H1 (cell line): ENCODE measurements at regions not wholly inside any gene's neighbourhood (a gene's known extent, or its start where the extent isn't known, plus 50 kb on each side); places are given as distances from the start of the nearest gene placed in this dataset.

Source experiments
- CTCF ChIA-PET: fragments of 300-600 bp; sonication (Branson Sonifier 250); formaldehyde crosslinking; loops from one replicate; lab custom pipeline; 2021; ENCODE audit not compliant: partially characterized antibody; lab: Charles Lee
- POLR2A ChIA-PET: fragments of 300-600 bp; sonication (Branson Sonifier 250); formaldehyde crosslinking; loops from one replicate; lab custom pipeline; 2021; ENCODE audit warnings: inconsistent platforms; ENCODE audit not compliant: partially characterized antibody; lab: Charles Lee
- DNase-seq, 2 experiments: peaks; one replicate each; pipeline versions ENCODE4 v3.0.0 to v3.0.0-alpha.2; 2010 to 2022; ENCODE audit warnings: low spot score in 2 of 2, low read depth in 1 of 2, mixed read lengths in 1 of 2
- FAIRE-seq: peaks from 2 replicates; lab custom pipeline; 2011; peaks lifted over from hg19 to GRCh38; lab: Jason Lieb, UNC
- H2AFZ ChIP-seq: 2 replicates; pipeline ENCODE4 v1.8.1; 2012; ENCODE audit warnings: low read length, inconsistent platforms
- H2AK5ac ChIP-seq: 2 replicates; pipeline ENCODE4 v1.6.1; 2013; ENCODE audit warnings: low read depth, low read length
- H2BK120ac ChIP-seq: replicated peaks from 2 replicates; pipeline ENCODE3; 2013; ENCODE audit warnings: low read depth, low read length, inconsistent platforms
- H2BK12ac ChIP-seq: 2 replicates; pipeline ENCODE4 v1.6.1; 2013; ENCODE audit warnings: low read depth, low read length
- H2BK15ac ChIP-seq: 2 replicates; pipeline ENCODE4 v1.6.1; 2013; ENCODE audit warnings: low read length
- H2BK20ac ChIP-seq: 2 replicates; pipeline ENCODE4 v1.6.1; 2013; ENCODE audit warnings: low read length
- H2BK5ac ChIP-seq: 2 replicates; pipeline ENCODE4 v1.6.1; 2013; ENCODE audit warnings: low read depth, low read length
- H3K14ac ChIP-seq: 2 replicates; pipeline ENCODE4 v1.6.1; 2013; ENCODE audit warnings: inconsistent platforms; ENCODE audit not compliant: insufficient read length
- H3K18ac ChIP-seq: 2 replicates; pipeline ENCODE4 v1.6.1; 2013; ENCODE audit warnings: low read length; ENCODE audit errors: extremely low read depth
- H3K23ac ChIP-seq: 2 replicates; pipeline ENCODE4 v1.6.1; 2013; ENCODE audit warnings: inconsistent platforms; ENCODE audit not compliant: insufficient read length
- H3K23me2 ChIP-seq: 2 replicates; pipeline ENCODE4 v1.6.1; 2013; ENCODE audit warnings: low read depth, low read length
- H3K27ac ChIP-seq: 2 replicates; pipeline ENCODE4 v1.6.1; 2011; ENCODE audit warnings: low read depth, low read length, inconsistent platforms
- H3K27me3 ChIP-seq, 4 experiments: replicated peaks in 1 of 4; 1 replicate in 1 of 4; 2 replicates in 3 of 4; pipeline versions ENCODE4 v1.6.1 to v1.8.1; 2011 to 2013; ENCODE audit warnings: low read length in 3 of 4, mild to moderate bottlenecking in 3 of 4, inconsistent platforms in 2 of 4, mixed read lengths in 2 of 4, moderate library complexity in 1 of 4; ENCODE audit not compliant: control insufficient read depth in 3 of 4, insufficient read depth in 3 of 4; ENCODE audit errors: extremely low read depth in 1 of 4
- H3K36me3 ChIP-seq, 4 experiments: 2 replicates each; pipeline versions ENCODE4 v1.6.1 to v1.8.1; 2011 to 2013; ENCODE audit warnings: mild to moderate bottlenecking in 4 of 4, low read length in 3 of 4, moderate library complexity in 2 of 4, control low read depth in 1 of 4, inconsistent platforms in 1 of 4; ENCODE audit not compliant: insufficient read depth in 4 of 4, control insufficient read depth in 2 of 4
- H3K4ac ChIP-seq: replicated peaks from 2 replicates; pipeline ENCODE3; 2013; ENCODE audit warnings: low read length, low read depth, mixed read lengths, inconsistent platforms; ENCODE audit not compliant: insufficient read length
- H3K4me1 ChIP-seq, 4 experiments: replicated peaks in 1 of 4; 1 replicate in 1 of 4; 2 replicates in 3 of 4; pipeline versions ENCODE4 v1.6.1 to v1.8.1; 2011 to 2013; ENCODE audit warnings: low read length in 3 of 4, inconsistent platforms in 2 of 4, mixed read lengths in 1 of 4; ENCODE audit not compliant: insufficient read depth in 4 of 4, control insufficient read depth in 3 of 4
- H3K4me2 ChIP-seq, 2 experiments: 2 replicates each; pipeline versions ENCODE4 v1.6.1 to v1.8.1; 2011 to 2013; ENCODE audit warnings: low read depth in 2 of 2, low read length in 2 of 2, control low read depth in 1 of 2, inconsistent platforms in 1 of 2, mild to moderate bottlenecking in 1 of 2; ENCODE audit not compliant: insufficient read depth in 1 of 2
- H3K4me3 ChIP-seq, 4 experiments: fragments of 200-600, 300-600 bp in 1 of 4; sonication (generic), shearing (Covaris generic), sonication (Bioruptor Twin) in 1 of 4; 2 replicates each; pipeline versions ENCODE4 v1.5.1 to v1.8.1; 2011 to 2016; ENCODE audit warnings: low read length in 4 of 4, low read depth in 3 of 4, control low read depth in 2 of 4, inconsistent platforms in 2 of 4, mild to moderate bottlenecking in 2 of 4, mixed read lengths in 1 of 4, moderate library complexity in 1 of 4; ENCODE audit not compliant: insufficient read depth in 2 of 4; ENCODE audit errors: extremely low read depth in 1 of 4
- H3K56ac ChIP-seq: replicated peaks from 2 replicates; pipeline ENCODE3; 2013; ENCODE audit warnings: low read depth, mild to moderate bottlenecking, mixed read lengths, low read length, inconsistent platforms; ENCODE audit not compliant: insufficient read length
- H3K79me1 ChIP-seq: 2 replicates; pipeline ENCODE4 v1.6.1; 2013; ENCODE audit warnings: low read depth, low read length, control low read depth
- H3K79me2 ChIP-seq, 2 experiments: 2 replicates each; pipeline versions ENCODE4 v1.6.1 to v1.8.1; 2012 to 2013; ENCODE audit warnings: low read length in 2 of 2, mild to moderate bottlenecking in 2 of 2, inconsistent platforms in 1 of 2; ENCODE audit not compliant: insufficient read depth in 2 of 2, control insufficient read depth in 1 of 2
- H3K9ac ChIP-seq, 4 experiments: replicated peaks in 1 of 4; 1 replicate in 1 of 4; 2 replicates in 3 of 4; pipeline versions ENCODE4 v1.6.1 to v1.8.1; 2011 to 2013; ENCODE audit warnings: low read depth in 3 of 4, low read length in 3 of 4, control low read depth in 2 of 4, mild to moderate bottlenecking in 2 of 4, moderate library complexity in 2 of 4, inconsistent platforms in 1 of 4; ENCODE audit errors: extremely low read depth in 1 of 4
- H3K9me3 ChIP-seq, 2 experiments: 2 replicates each; pipeline versions ENCODE4 v1.6.1 to v1.8.1; 2012 to 2013; ENCODE audit warnings: mild to moderate bottlenecking in 2 of 2, moderate library complexity in 2 of 2, control low read depth in 1 of 2, inconsistent platforms in 1 of 2, low read depth in 1 of 2, low read length in 1 of 2, mixed read lengths in 1 of 2; ENCODE audit not compliant: insufficient read depth in 2 of 2
- H4K20me1 ChIP-seq, 2 experiments: replicated peaks in 1 of 2; 2 replicates each; pipeline versions ENCODE3 to v1.8.1; 2011 to 2013; ENCODE audit warnings: inconsistent platforms in 2 of 2, low read length in 2 of 2, mild to moderate bottlenecking in 1 of 2; ENCODE audit not compliant: insufficient read depth in 2 of 2, control insufficient read depth in 1 of 2
- H4K5ac ChIP-seq: 2 replicates; pipeline ENCODE4 v1.6.1; 2013; ENCODE audit warnings: low read length, low read depth, mixed read lengths, inconsistent platforms; ENCODE audit not compliant: insufficient read length
- H4K8ac ChIP-seq: 2 replicates; pipeline ENCODE4 v1.8.0; 2013; ENCODE audit warnings: mild to moderate bottlenecking, moderate library complexity, low read length, inconsistent platforms; ENCODE audit not compliant: insufficient read depth; ENCODE audit errors: extremely low read depth
- H4K91ac ChIP-seq: replicated peaks from 2 replicates; pipeline ENCODE3; 2013; ENCODE audit warnings: low read length, mixed read lengths, inconsistent platforms; ENCODE audit not compliant: insufficient read length
- BRCA1 ChIP-seq: IDR thresholded peaks from 2 replicates; pipeline ENCODE4 v1.6.1; 2012; ENCODE audit warnings: low read depth, low read length, improper control_type of control experiment
- E2F6 ChIP-seq: IDR thresholded peaks from 2 replicates; pipeline ENCODE4 v1.6.1; 2012; ENCODE audit warnings: inconsistent platforms
- HDAC2 ChIP-seq, 2 experiments: fragments of 300-600 bp in 1 of 2; sonication (generic) in 1 of 2; IDR thresholded peaks; 2 replicates each; pipeline ENCODE4 v1.6.1; 2011 to 2012; ENCODE audit warnings: low read depth in 2 of 2, low read length in 2 of 2, mild to moderate bottlenecking in 2 of 2, moderate library complexity in 2 of 2, borderline replicate concordance in 1 of 2, inconsistent platforms in 1 of 2
- HDAC6 ChIP-seq: IDR thresholded peaks from one replicate; pipeline ENCODE4 v1.7.1; 2012; ENCODE audit warnings: low read depth, mild to moderate bottlenecking, inconsistent platforms, low read length, moderate library complexity
- JUND ChIP-seq: IDR thresholded peaks from 2 replicates; pipeline ENCODE4 v1.6.1; 2011; ENCODE audit warnings: mild to moderate bottlenecking, improper control_type of control experiment, low read length
- KDM1A ChIP-seq: fragments of 200-600, 300-600 bp; sonication (generic); IDR thresholded peaks from 2 replicates; pipeline ENCODE4 v1.7.1; 2016; ENCODE audit warnings: mild to moderate bottlenecking, low read length, borderline replicate concordance
- MAX ChIP-seq: IDR thresholded peaks from 2 replicates; pipeline ENCODE4 v1.6.1; 2012; ENCODE audit warnings: inconsistent platforms
- RNF2 ChIP-seq: fragments of 200-900, 300-1000 bp; sonication (generic); IDR thresholded peaks from 2 replicates; pipeline ENCODE4 v1.7.1; 2016; ENCODE audit warnings: borderline replicate concordance, low read depth, mild to moderate bottlenecking, antibody characterized with exemption, low read length; ENCODE audit not compliant: poor library complexity, severe bottlenecking; ENCODE audit errors: missing control alignments
- RXRA ChIP-seq: IDR thresholded peaks from 2 replicates; pipeline ENCODE4 v1.6.1; 2011; ENCODE audit warnings: low read depth, mild to moderate bottlenecking, low read length, moderate library complexity; ENCODE audit not compliant: insufficient read depth
- SP2 ChIP-seq: IDR thresholded peaks from 2 replicates; pipeline ENCODE4 v1.6.1; 2012; ENCODE audit warnings: mild to moderate bottlenecking, low read length, inconsistent platforms
- SRF ChIP-seq: IDR thresholded peaks from 2 replicates; pipeline ENCODE4 v1.6.1; 2011; ENCODE audit warnings: mild to moderate bottlenecking, low read depth, low read length, moderate library complexity
- TBP ChIP-seq: IDR thresholded peaks from 2 replicates; pipeline ENCODE4 v1.6.1; 2011; ENCODE audit warnings: low read depth, low read length, improper control_type of control experiment
- WGBS, 2 experiments: shearing (Covaris generic) in 1 of 2; methylation state at CpG; one replicate each; pipeline versions ENCODE4 v1.1.6 to v1.1.7; 2013 to 2015; ENCODE audit warnings: low lambda C conversion rate in 2 of 2, mixed read lengths in 2 of 2, inconsistent platforms in 1 of 2, low coverage in 1 of 2, missing lambda C conversion rate in 1 of 2; ENCODE audit not compliant: insufficient replicate concordance in 2 of 2, insufficient coverage in 1 of 2, insufficient read length in 1 of 2; ENCODE audit errors: extremely low coverage in 1 of 2, missing lambda C conversion rate in 1 of 2; 5-methylcytosine and 5-hydroxymethylcytosine counted together

- Histone ChIP-seq H3K14ac (no peak overlapping the region), H3K4me3 (no peak overlapping the region), H2BK120ac (no peak overlapping the region), H3K79me2 (no peaks in the 10 kb centered on the region), H2BK15ac (no peak overlapping the region), H4K20me1 (peaks cover 0 to 3% of the 10 kb centered on the region in 2 experiments), H2AK5ac (no peak overlapping the region), H3K23me2 (peaks cover 5% of the 10 kb centered on the region; the same call in 1 of the 2 replicates), H3K9me3 (no peaks in the 10 kb centered on the region), H3K27ac (no peak overlapping the region), H3K36me3 (no peaks in the 10 kb centered on the region), H3K56ac (no peak overlapping the region), H3K9ac (no peak overlapping the region), H4K5ac (no peak overlapping the region), H2BK20ac (no peak overlapping the region), H4K91ac (no peak overlapping the region), H3K4me2 (no peak overlapping the region), H3K79me1 (no peaks in the 10 kb centered on the region), H3K18ac (0 out of 2 replicates have a peak overlapping the region, but pooled peaks have one; percentile 13), H3K27me3 (no peaks in the 10 kb centered on the region), H3K23ac (no peak overlapping the region), H2BK5ac (no peak overlapping the region), H2BK12ac (no peak overlapping the region), H2AFZ (no peak overlapping the region; the same call in 1 of the 2 replicates), H3K4ac (no peak overlapping the region), H3K4me1 (no peaks in the 10 kb centered on the region; a peak in 1 of 7 replicates), H4K8ac (no peak overlapping the region)
- FAIRE-seq (no peak), DNase-seq (no peak)
- ChIA-PET CTCF (interaction anchor here (1.1 to 1.4 kb wide), 2 partner anchors 9 to 75 kb away, joined by 3 read pairs; no protein-coding TSS in a partner anchor), POLR2A (no interaction called here)
- TF ChIP-seq BRCA1 (no peak), SRF (no peak), JUND (no peak), HDAC2 (IDR thresholded peaks at IDR 0.05; ENCODE audit: borderline replicate concordance in 1 of 2, low read depth in 2 of 2, low read length in 2 of 2) (no peak), RNF2 (no peak), TBP (no peak), E2F6 (no peak), KDM1A (no peak), RXRA (no peak), HDAC6 (no peak), MAX (no peak), SP2 (no peak)
- WGBS, 2 experiments: 86% methylated on average over 3 of the region's 3 CpGs; no CpG with 5 or more reads in 1 of the 2 experiments
Measured at GRCh38 chr5:77936365-77936693, 160.2 kb upstream of the TBCA start.
